ENCODE measurements at regions not wholly inside any gene's neighbourhood (a gene's known extent, or its start where the extent isn't known, plus 50 kb on each side); places are given as distances from the start of the nearest gene placed in this dataset.
"Not testable (repeated sequence)": the region's sequence is repeated elsewhere in the genome, so short reads cannot be mapped to it uniquely, and the experiment has no call there.

- peak; percentile 1 for DNase-seq
These were observed 56.3 kb upstream of the ZNF92 start for GRCh38 chr7:65317372-65317771.

GRCh38 chr7:65310761-65311160 lies 62.9 kb upstream of the ZNF92 start:
- no peak for DNase-seq

- no peak for DNase-seq
These were observed 65.4 kb upstream of the ZNF92 start for GRCh38 chr7:65308300-65308678.

GRCh38 chr7:65307651-65308299 lies 65.9 kb upstream of the ZNF92 start:
- peak; percentile 55 for DNase-seq

- DNase-seq, result no peak
These were observed 69.5 kb upstream of the ZNF92 start for GRCh38 chr7:65304175-65304574.

- DNase-seq, result no peak
These were observed 70.8 kb upstream of the ZNF92 start for GRCh38 chr7:65302883-65303282.

GRCh38 chr7:65301007-65301406 lies 72.6 kb upstream of the ZNF92 start:
- no peak for DNase-seq

- peak; percentile 3 for DNase-seq
These were observed 78.2 kb upstream of the ZNF92 start for GRCh38 chr7:65295409-65295808.

- not testable (repeated sequence) for DNase-seq
These were observed 83.3 kb upstream of the ZNF92 start for GRCh38 chr7:65290340-65290739.

GRCh38 chr7:65287023-65287422 lies 86.6 kb upstream of the ZNF92 start:
- DNase-seq, result no peak

- DNase-seq, result no peak
These were observed 87.5 kb upstream of the ZNF92 start for GRCh38 chr7:65285906-65286864.

GRCh38 chr7:65285241-65285640 lies 88.4 kb upstream of the ZNF92 start:
- DNase-seq, result not testable (repeated sequence)

- DNase-seq, result no peak
These were observed 93.9 kb upstream of the ZNF92 start for GRCh38 chr7:65279795-65280194.

GRCh38 chr7:65276822-65277221 lies 96.8 kb upstream of the ZNF92 start:
- DNase-seq, result no peak

- not testable (repeated sequence) for DNase-seq
These were observed 102.2 kb upstream of the ZNF92 start for GRCh38 chr7:65271502-65271901.

GRCh38 chr7:65269150-65269856 lies 104.4 kb upstream of the ZNF92 start:
- DNase-seq, result peak; percentile 75

- no peak for DNase-seq
These were observed 104.9 kb upstream of the ZNF92 start for GRCh38 chr7:65268782-65269149.

GRCh38 chr7:65265933-65266519 lies 107.6 kb upstream of the ZNF92 start:
- no peak for DNase-seq

- no peak for DNase-seq
These were observed 109.4 kb upstream of the ZNF92 start for GRCh38 chr7:65264258-65264657.

GRCh38 chr7:65260673-65261072 lies 113.0 kb upstream of the ZNF92 start:
- DNase-seq, result not testable (repeated sequence)

- DNase-seq, result not testable (repeated sequence)
These were observed 113.7 kb upstream of the ZNF92 start for GRCh38 chr7:65259864-65260525.

GRCh38 chr7:65254061-65254460 lies 119.6 kb upstream of the ZNF92 start:
- no peak for DNase-seq

All from activated CD4-positive, alpha-beta T cell treated with anti-CD3 and anti-CD28 coated beads, Interleukin-2, amount 50 U/mL, for 16 hours (primary cell).